Suprapubic skin (tissue), 4 donors: ENCODE measurements at regions not wholly inside any gene's neighbourhood (a gene's known extent, or its start where the extent isn't known, plus 50 kb on each side); places are given as distances from the start of the nearest gene placed in this dataset.

Experiments
- DNase-seq, 2 donors: peaks; one replicate each; pipeline ENCODE4 v3.0.0-alpha.2; 2019; ENCODE audit warnings: low spot score in 2 of 2
- H3K27ac ChIP-seq: fragments of 200-600 bp; sonication (generic); one replicate; pipeline ENCODE4 v1.5.1; 2019
- H3K27me3 ChIP-seq: fragments of 200-600 bp; sonication (generic); one replicate; pipeline ENCODE4 v1.5.1; 2019
- H3K36me3 ChIP-seq: fragments of 200-600 bp; sonication (generic); one replicate; pipeline ENCODE4 v1.5.1; 2019
- H3K4me1 ChIP-seq: fragments of 200-600 bp; sonication (generic); one replicate; pipeline ENCODE4 v1.5.1; 2019
- H3K4me3 ChIP-seq: fragments of 200-600 bp; sonication (generic); one replicate; pipeline ENCODE4 v1.5.1; 2019; ENCODE audit warnings: mild to moderate bottlenecking
- H3K9me3 ChIP-seq: fragments of 200-600 bp; sonication (generic); one replicate; pipeline ENCODE4 v1.5.1; 2019
- CTCF ChIP-seq, 2 donors: fragments of 200-600 bp in 1 of 2; fragments of 450-650 bp in 1 of 2; sonication (generic) in 1 of 2; IDR thresholded peaks; one replicate each; pipeline ENCODE4 v1.5.1; 2016 to 2019; ENCODE audit warnings: antibody characterized with exemption in 2 of 2, mild to moderate bottlenecking in 1 of 2, moderate library complexity in 1 of 2
- EP300 ChIP-seq: sonication (generic); formaldehyde crosslinking; IDR thresholded peaks from one replicate; pipeline ENCODE4 v1.6.1; 2017; ENCODE audit warnings: antibody characterized with exemption
- POLR2A ChIP-seq, 2 donors: fragments of 450-650 bp; IDR thresholded peaks; one replicate each; pipeline ENCODE4 v1.6.1; 2017; ENCODE audit warnings: antibody characterized with exemption in 2 of 2, mild to moderate bottlenecking in 2 of 2, moderate library complexity in 2 of 2
- POLR2AphosphoS5 ChIP-seq, 3 donors: sonication (generic); formaldehyde crosslinking; IDR thresholded peaks; one replicate each; pipeline ENCODE4 v1.6.1; 2017; ENCODE audit warnings: antibody characterized with exemption in 3 of 3
- WGBS: methylation state at CpG from one replicate; pipeline ENCODE4 v1.1.5; 2018; 5-methylcytosine and 5-hydroxymethylcytosine counted together

DNA sequence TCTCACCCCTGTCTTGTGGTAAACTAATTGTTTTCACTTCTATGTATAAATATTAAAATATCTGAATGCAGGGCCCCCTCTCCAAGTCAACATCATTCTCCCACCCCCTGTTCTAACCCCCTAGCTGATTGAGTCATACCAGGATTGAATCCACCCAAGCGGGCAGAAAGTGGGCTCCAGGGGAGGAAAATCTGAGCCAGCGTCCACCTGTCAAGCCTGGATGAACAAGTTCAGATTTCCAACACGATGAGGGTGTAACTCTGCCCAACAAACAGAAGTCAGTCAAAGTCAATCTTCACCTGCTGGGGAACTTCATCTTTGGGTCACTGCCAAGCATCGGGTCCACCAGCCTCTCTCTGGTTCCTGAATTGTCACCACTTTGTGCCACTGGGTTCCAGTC, 162.9 kb upstream of the CELF2 start:
- no peaks in the 10 kb centered on the region for H3K4me1 ChIP-seq

DNA sequence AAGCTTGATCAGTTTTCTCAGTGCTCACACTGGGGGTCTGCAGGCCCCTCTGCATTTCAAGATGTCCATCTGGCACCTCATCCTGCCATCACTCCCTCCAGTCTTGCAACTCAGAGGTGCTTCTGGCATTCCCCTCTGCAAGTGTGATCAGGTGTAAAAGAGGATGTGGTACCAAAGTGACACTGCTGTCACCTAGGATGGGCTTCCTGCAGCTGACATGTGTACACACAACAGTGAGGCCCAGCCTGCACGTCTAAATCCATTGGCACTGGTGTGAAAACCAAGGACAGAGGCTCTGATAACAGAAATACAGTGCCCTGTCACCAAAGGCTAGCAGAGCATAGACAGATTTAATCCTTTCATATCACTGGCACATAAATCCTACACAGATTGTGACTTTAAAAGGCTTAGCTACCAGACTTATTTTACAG, 162.5 kb upstream of the CELF2 start:
- Histone ChIP-seq H3K4me1 (no peaks in the 10 kb centered on the region), H3K36me3 (no peaks in the 10 kb centered on the region), H3K27ac (no peak overlapping the region), H3K4me3 (no peak overlapping the region), H3K27me3 (no peaks in the 10 kb centered on the region), H3K9me3 (no peaks in the 10 kb centered on the region)
- TF ChIP-seq CTCF (IDR thresholded peaks at IDR 0.05) (no peak), EP300 (no peak), POLR2A (IDR thresholded peaks at IDR 0.05) (no peak), POLR2AphosphoS5 (IDR thresholded peaks at IDR 0.05) (no peak)
- WGBS: 80% methylated on average over 1 of the region's 1 CpG
- DNase-seq: no peak

More for the DNA sequence above, 162.9 kb upstream of the CELF2 start:
- Histone ChIP-seq H3K9me3 (no peaks in the 10 kb centered on the region), H3K4me3 (no peak overlapping the region), H3K27ac (no peak overlapping the region), H3K36me3 (no peaks in the 10 kb centered on the region), H3K27me3 (no peaks in the 10 kb centered on the region)
- 88% methylated on average over 4 of the region's 4 CpGs for WGBS
- no peak for DNase-seq
- TF ChIP-seq POLR2A (IDR thresholded peaks at IDR 0.05) (no peak), CTCF (IDR thresholded peaks at IDR 0.05) (no peak), EP300 (no peak), POLR2AphosphoS5 (IDR thresholded peaks at IDR 0.05) (no peak)

DNA sequence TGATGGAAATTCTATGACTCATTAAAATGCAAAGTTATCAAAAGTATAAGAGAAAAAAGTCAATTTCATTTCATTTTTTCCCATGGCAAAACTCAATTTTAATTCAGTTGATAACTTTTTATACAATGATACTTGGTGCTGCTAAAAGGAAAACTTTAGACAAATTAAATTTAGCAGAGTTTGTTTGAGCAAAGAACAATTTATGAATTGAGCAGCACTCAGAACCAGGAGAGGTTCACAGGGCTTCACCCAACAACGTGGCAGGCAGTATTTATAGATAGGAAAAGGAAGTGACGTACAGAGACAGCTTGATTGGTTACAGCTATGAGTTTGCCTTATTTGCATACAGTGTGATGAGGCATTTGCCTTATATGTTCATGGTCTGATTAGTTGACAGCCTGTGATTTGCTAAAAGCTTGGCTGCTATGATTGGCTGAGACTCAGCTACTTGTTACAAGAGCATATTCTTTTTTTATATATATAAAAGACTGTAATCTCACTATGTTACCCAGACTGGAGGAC, 157.2 kb upstream of the CELF2 start:
- 51% methylated on average over 2 of the region's 2 CpGs for WGBS
- no peaks in the 10 kb centered on the region for H3K9me3 ChIP-seq
- H3K4me3 ChIP-seq: no peak overlapping the region
- TF ChIP-seq POLR2AphosphoS5 (IDR thresholded peaks at IDR 0.05) (no peak), POLR2A (IDR thresholded peaks at IDR 0.05) (no peak), EP300 (no peak), CTCF (IDR thresholded peaks at IDR 0.05) (no peak)
- no peak overlapping the region for H3K27ac ChIP-seq
- H3K4me1 ChIP-seq: no peaks in the 10 kb centered on the region
- no peaks in the 10 kb centered on the region for H3K27me3 ChIP-seq
- no peak for DNase-seq
- no peaks in the 10 kb centered on the region for H3K36me3 ChIP-seq

GRCh38 chr10:10865303-10865702, 152.4 kb upstream of the CELF2 start:
- Histone ChIP-seq H3K9me3 (no peaks in the 10 kb centered on the region), H3K27me3 (no peaks in the 10 kb centered on the region), H3K4me3 (no peak overlapping the region), H3K36me3 (no peaks in the 10 kb centered on the region), H3K4me1 (peaks cover 6% of the 10 kb centered on the region), H3K27ac (no peak overlapping the region)
- DNase-seq: no peak
- WGBS: 36% methylated on average over 3 of the region's 3 CpGs
- TF ChIP-seq CTCF (IDR thresholded peaks at IDR 0.05) (no peak), EP300 (no peak), POLR2A (IDR thresholded peaks at IDR 0.05) (no peak), POLR2AphosphoS5 (IDR thresholded peaks at IDR 0.05) (no peak)

DNA sequence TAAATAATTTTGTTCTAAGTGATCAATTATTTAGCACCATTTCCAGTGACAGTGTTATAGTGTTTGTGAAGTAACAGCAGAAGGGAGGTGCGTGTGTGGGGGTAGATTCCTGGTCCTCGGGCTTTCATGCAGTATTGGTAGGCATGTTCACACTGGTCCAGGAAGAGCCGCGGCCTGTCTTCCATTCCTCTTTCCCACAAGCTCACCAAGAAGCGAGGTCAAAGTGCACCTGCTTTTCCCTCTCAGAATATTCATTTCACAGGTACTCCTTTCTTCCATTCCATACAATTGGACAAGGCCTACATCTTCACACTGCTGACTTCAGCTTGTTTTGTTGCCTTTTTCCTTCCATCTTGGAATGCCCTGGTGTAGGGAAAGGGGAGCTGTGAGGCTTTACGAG, 151.8 kb upstream of the CELF2 start:
- Histone ChIP-seq H3K4me3 (no peak overlapping the region), H3K4me1 (peaks cover 10% of the 10 kb centered on the region), H3K36me3 (no peaks in the 10 kb centered on the region), H3K27me3 (no peaks in the 10 kb centered on the region), H3K9me3 (no peaks in the 10 kb centered on the region), H3K27ac (no peak overlapping the region)
- TF ChIP-seq CTCF (IDR thresholded peaks at IDR 0.05): no peak
- no peak for TF ChIP-seq EP300
- WGBS: 69% methylated on average over 6 of the region's 6 CpGs
- DNase-seq: no peak
